GM23338 (cell line): ENCODE measurements at regions not wholly inside any gene's neighbourhood (a gene's known extent, or its start where the extent isn't known, plus 50 kb on each side); places are given as distances from the start of the nearest gene placed in this dataset.

Experiments
- ATAC-seq: fragments of 200-7000 bp; cut with Tn5 transposase; 3 replicates; pipeline ENCODE4 v1.9.1; 2020
- DNase-seq: peaks from one replicate; pipeline ENCODE4 v3.0.0-alpha.2; 2015; ENCODE audit warnings: low spot score
- H2AFZ ChIP-seq: fragments of 200-600 bp; sonication (generic); 2 replicates; pipeline ENCODE4 v1.8.0; 2016; ENCODE audit warnings: antibody characterized with exemption, mild to moderate bottlenecking, moderate library complexity
- H3F3A ChIP-seq: fragments of 200-600 bp; sonication (generic); replicated peaks from 2 replicates; pipeline ENCODE4 v1.8.0; 2017; ENCODE audit warnings: antibody characterized with exemption, mixed run types, low read depth
- H3K27ac ChIP-seq: fragments of 200-600 bp; sonication (generic); 2 replicates; pipeline ENCODE4 v1.6.1; 2016; ENCODE audit warnings: low read depth
- H3K27me3 ChIP-seq: fragments of 200-600 bp; sonication (generic); 2 replicates; pipeline ENCODE4 v1.8.0; 2016; ENCODE audit warnings: mild to moderate bottlenecking, mixed run types, moderate library complexity; ENCODE audit not compliant: insufficient read depth
- H3K36me3 ChIP-seq: fragments of 200-600 bp; sonication (generic); 2 replicates; pipeline ENCODE4 v1.8.0; 2016; ENCODE audit warnings: mild to moderate bottlenecking; ENCODE audit not compliant: insufficient read depth
- H3K4me1 ChIP-seq: fragments of 200-600 bp; sonication (generic); 2 replicates; pipeline ENCODE4 v1.8.0; 2016; ENCODE audit warnings: mild to moderate bottlenecking, moderate library complexity; ENCODE audit not compliant: insufficient read depth
- H3K4me2 ChIP-seq: fragments of 200-600 bp; sonication (generic); 2 replicates; pipeline ENCODE4 v1.7.1; 2017; ENCODE audit warnings: mixed run types
- H3K4me3 ChIP-seq: fragments of 200-600 bp; sonication (generic); 2 replicates; pipeline ENCODE4 v1.6.1; 2016; ENCODE audit warnings: mixed run types
- H3K79me2 ChIP-seq: fragments of 200-600 bp; sonication (generic); replicated peaks from 2 replicates; pipeline ENCODE4 v1.8.0; 2017; ENCODE audit warnings: mild to moderate bottlenecking; ENCODE audit not compliant: insufficient read depth
- H3K9me2 ChIP-seq: fragments of 200-600 bp; sonication (generic); 2 replicates; pipeline ENCODE4 v1.8.0; 2017; ENCODE audit not compliant: insufficient read depth
- H4K20me1 ChIP-seq: fragments of 200-600 bp; sonication (generic); replicated peaks from 2 replicates; pipeline ENCODE4 v1.8.0; 2017; ENCODE audit warnings: mild to moderate bottlenecking; ENCODE audit not compliant: insufficient read depth
- H3K27ac Mint-ChIP-seq: 2 replicates; pipeline ENCODE4 v1.8.0; 2020; ENCODE audit warnings: inconsistent platforms, mild to moderate bottlenecking, moderate library complexity, mixed read lengths
- H3K27me3 Mint-ChIP-seq: 3 replicates; pipeline ENCODE4 v1.8.0; 2022; ENCODE audit warnings: low read depth, mild to moderate bottlenecking, moderate library complexity, mixed read lengths, inconsistent platforms; ENCODE audit not compliant: insufficient read depth, poor library complexity
- H3K36me3 Mint-ChIP-seq: 3 replicates; pipeline ENCODE4 v1.8.0; 2021; ENCODE audit warnings: low read depth, mild to moderate bottlenecking, inconsistent platforms, moderate library complexity, mixed read lengths
- H3K4me1 Mint-ChIP-seq: 3 replicates; pipeline ENCODE4 v1.8.0; 2020; ENCODE audit warnings: mild to moderate bottlenecking, inconsistent platforms, mixed read lengths
- H3K4me3 Mint-ChIP-seq: 3 replicates; pipeline ENCODE4 v1.8.0; 2021; ENCODE audit warnings: moderate library complexity, mild to moderate bottlenecking, inconsistent platforms, mixed read lengths
- H3K9me3 Mint-ChIP-seq: 3 replicates; pipeline ENCODE4 v1.8.0; 2020; ENCODE audit warnings: moderate library complexity, mild to moderate bottlenecking, inconsistent platforms, mixed read lengths
- CREB1 ChIP-seq: fragments of 250-450 bp; sonication (Bioruptor Pico); IDR thresholded peaks from 2 replicates; pipeline ENCODE4 v1.5.0; 2020; ENCODE audit warnings: low read depth, mild to moderate bottlenecking, moderate library complexity
- CTCF ChIP-seq, 2 experiments: fragments of 200-600 bp in 1 of 2; sonication (generic) in 1 of 2; conservative IDR thresholded peaks; 2 replicates each; pipeline versions ENCODE4 v1.5.1 to v1.6.1; 2016 to 2017; ENCODE audit warnings: antibody characterized with exemption in 2 of 2, low read depth in 2 of 2, mild to moderate bottlenecking in 2 of 2, moderate library complexity in 1 of 2
- ETS1 ChIP-seq: IDR thresholded peaks from 2 replicates; pipeline ENCODE4 v1.6.1; 2016; ENCODE audit warnings: antibody characterized with exemption
- EZH2 ChIP-seq: fragments of 200-600 bp; sonication (generic); IDR thresholded peaks from one replicate; pipeline ENCODE4 v1.8.0; 2017; ENCODE audit warnings: antibody characterized with exemption, mild to moderate bottlenecking, low read depth; ENCODE audit not compliant: unreplicated experiment
- JUNB ChIP-seq: IDR thresholded peaks from one replicate; pipeline ENCODE4 v1.6.1; 2016; ENCODE audit warnings: antibody characterized with exemption; ENCODE audit not compliant: unreplicated experiment
- NANOG ChIP-seq: IDR thresholded peaks from 2 replicates; pipeline ENCODE4 v1.6.1; 2016; ENCODE audit warnings: antibody characterized with exemption, borderline replicate concordance
- POLR2AphosphoS5 ChIP-seq: IDR thresholded peaks from 2 replicates; pipeline ENCODE4 v1.6.1; 2016; ENCODE audit warnings: antibody characterized with exemption, low read depth
- REST ChIP-seq: IDR thresholded peaks from one replicate; pipeline ENCODE4 v1.6.1; 2018; ENCODE audit warnings: antibody characterized with exemption; ENCODE audit not compliant: unreplicated experiment
- STAT1 ChIP-seq: IDR thresholded peaks from one replicate; pipeline ENCODE4 v1.6.1; 2016; ENCODE audit warnings: antibody characterized with exemption; ENCODE audit not compliant: unreplicated experiment
- ZNF114 ChIP-seq: fragments of 250-450 bp; sonication (Bioruptor Pico); IDR thresholded peaks from 2 replicates; pipeline ENCODE4 v1.5.0; 2020; ENCODE audit warnings: mild to moderate bottlenecking, moderate library complexity
- ZNF331 ChIP-seq: fragments of 250-450 bp; sonication (Bioruptor Pico); IDR thresholded peaks from 2 replicates; pipeline ENCODE4 v1.5.0; 2020; ENCODE audit warnings: low read depth, mild to moderate bottlenecking, moderate library complexity

GRCh38 chr3:178238179-178238578 lies 298.1 kb upstream of the KCNMB2 start:
- Histone ChIP-seq H4K20me1 (no peaks in the 10 kb centered on the region), H3K36me3 (0 out of 2 replicates have a peak, but pooled peaks cover 5% of the 10 kb centered on the region), H3K27ac (peak overlapping the region; percentile 91), H3K9me2 (no peaks in the 10 kb centered on the region), H2AFZ (no peak overlapping the region), H3K27me3 (no peaks in the 10 kb centered on the region), H3F3A (no peaks in the 10 kb centered on the region), H3K4me3 (no peak overlapping the region), H3K4me1 (peaks cover 52% of the 10 kb centered on the region), H3K79me2 (no peaks in the 10 kb centered on the region), H3K4me2 (peak overlapping the region; percentile 10)
- Mint-ChIP-seq H3K9me3 (peaks cover 20% of the 10 kb centered on the region), H3K27me3 (no peaks in the 10 kb centered on the region), H3K4me1 (peaks cover 43% of the 10 kb centered on the region), H3K27ac (peak overlapping the region; percentile 94), H3K36me3 (peaks cover 19% of the 10 kb centered on the region; the same call in 2 of the 3 replicates), H3K4me3 (peak overlapping the region; percentile 18; the same call in 2 of the 3 replicates)
- ATAC-seq: peak; percentile 98
- peak; percentile 43 for DNase-seq
- TF ChIP-seq CREB1 (CRISPR knock-in tag) (0 out of 2 replicates have a peak, but pooled peaks have one; percentile 20), NANOG (peak; percentile 80; the same call in 1 of the 2 replicates), EZH2 (no peak), CTCF (conservative IDR thresholded peaks at IDR 0.05; ENCODE audit: low read depth in 2 of 2) (no peak), ETS1 (no peak), STAT1 (no peak)

GRCh38 chr3:178244733-178245709 lies 291.2 kb upstream of the KCNMB2 start:
- Histone ChIP-seq H3K4me3 (no peak overlapping the region), H3K4me2 (no peak overlapping the region), H3K27ac (no peak overlapping the region), H2AFZ (no peak overlapping the region), H3F3A (no peaks in the 10 kb centered on the region), H3K9me2 (no peaks in the 10 kb centered on the region), H3K4me1 (no peaks in the 10 kb centered on the region), H3K79me2 (no peaks in the 10 kb centered on the region), H3K36me3 (0 out of 2 replicates have a peak, but pooled peaks cover 5% of the 10 kb centered on the region), H4K20me1 (no peaks in the 10 kb centered on the region), H3K27me3 (no peaks in the 10 kb centered on the region)
- Mint-ChIP-seq H3K9me3 (peaks cover 15% of the 10 kb centered on the region), H3K4me3 (no peak overlapping the region), H3K27me3 (no peaks in the 10 kb centered on the region), H3K27ac (no peak overlapping the region), H3K36me3 (peaks cover 15% of the 10 kb centered on the region; the same call in 2 of the 3 replicates), H3K4me1 (no peaks in the 10 kb centered on the region)
- no peak for DNase-seq
- ATAC-seq: no peak
- no peak for TF ChIP-seq ETS1
- no peak for TF ChIP-seq CTCF (conservative IDR thresholded peaks at IDR 0.05; ENCODE audit: low read depth in 2 of 2)
- no peak for TF ChIP-seq NANOG
- no peak for TF ChIP-seq STAT1
- TF ChIP-seq REST: no peak
- TF ChIP-seq EZH2: no peak
- no peak for TF ChIP-seq POLR2AphosphoS5
- no peak for TF ChIP-seq CREB1 (CRISPR knock-in tag)
- no peak for TF ChIP-seq ZNF331
- no peak for TF ChIP-seq JUNB
- TF ChIP-seq ZNF114 (CRISPR knock-in tag): no peak
